Neural progenitor cell (in vitro differentiated cells): ENCODE measurements at regions not wholly inside any gene's neighbourhood (a gene's known extent, or its start where the extent isn't known, plus 50 kb on each side); places are given as distances from the start of the nearest gene placed in this dataset.

Experiments
- DNase-seq: peaks from one replicate; pipeline ENCODE4 v3.0.0-alpha.2; 2016; ENCODE audit warnings: low spot score
- H2AFZ ChIP-seq: fragments of 200-600 bp; sonication (generic); replicated peaks from 2 replicates; pipeline ENCODE4 v1.6.1; 2016; ENCODE audit warnings: antibody characterized with exemption
- H3F3A ChIP-seq: fragments of 200-600 bp; sonication (generic); 2 replicates; pipeline ENCODE4 v1.6.1; 2016; ENCODE audit warnings: antibody characterized with exemption, low read depth
- H3K27ac ChIP-seq: fragments of 200-600 bp; sonication (generic); 2 replicates; pipeline ENCODE4 v1.5.1; 2016; ENCODE audit warnings: mild to moderate bottlenecking
- H3K27me3 ChIP-seq: fragments of 200-600 bp; sonication (generic); 2 replicates; pipeline ENCODE4 v1.6.1; 2016; ENCODE audit warnings: mild to moderate bottlenecking, moderate library complexity
- H3K36me3 ChIP-seq: fragments of 200-600 bp; sonication (generic); 2 replicates; pipeline ENCODE4 v1.5.1; 2016
- H3K4me1 ChIP-seq: fragments of 200-600 bp; sonication (generic); 2 replicates; pipeline ENCODE4 v1.6.1; 2016; ENCODE audit warnings: mixed run types
- H3K4me2 ChIP-seq: fragments of 200-600 bp; sonication (generic); 2 replicates; pipeline ENCODE4 v1.6.1; 2016
- H3K4me3 ChIP-seq: fragments of 200-600 bp; sonication (generic); 2 replicates; pipeline ENCODE4 v1.5.1; 2016
- H3K79me2 ChIP-seq: fragments of 200-600 bp; sonication (generic); 2 replicates; pipeline ENCODE4 v1.6.1; 2016; ENCODE audit warnings: low read depth
- H3K9ac ChIP-seq: fragments of 200-600 bp; sonication (generic); 2 replicates; pipeline ENCODE4 v1.6.1; 2016
- H3K9me3 ChIP-seq: fragments of 200-600 bp; sonication (generic); 2 replicates; pipeline ENCODE4 v1.5.1; 2016; ENCODE audit warnings: low read depth
- H4K20me1 ChIP-seq: fragments of 200-600 bp; sonication (generic); 2 replicates; pipeline ENCODE4 v1.6.1; 2016; ENCODE audit warnings: low read depth
- H3K27ac Mint-ChIP-seq: 3 replicates; pipeline ENCODE4 v1.8.0; 2021; ENCODE audit warnings: mixed read lengths
- H3K27me3 Mint-ChIP-seq: 2 replicates; pipeline ENCODE4 v1.8.0; 2022; ENCODE audit warnings: low read depth, mild to moderate bottlenecking, inconsistent platforms, moderate library complexity, mixed read lengths; ENCODE audit not compliant: insufficient read depth
- H3K36me3 Mint-ChIP-seq: 3 replicates; pipeline ENCODE4 v1.8.0; 2021; ENCODE audit warnings: mixed read lengths
- H3K4me1 Mint-ChIP-seq: 3 replicates; pipeline ENCODE4 v1.8.0; 2021; ENCODE audit warnings: mixed read lengths
- H3K4me3 Mint-ChIP-seq: 3 replicates; pipeline ENCODE4 v1.8.0; 2021; ENCODE audit warnings: mild to moderate bottlenecking, moderate library complexity, mixed read lengths
- H3K9me3 Mint-ChIP-seq: 3 replicates; pipeline ENCODE4 v1.8.0; 2020; ENCODE audit warnings: mixed read lengths
- CTCF ChIP-seq: fragments of 200-600 bp; sonication (generic); IDR thresholded peaks from 2 replicates; pipeline ENCODE4 v1.5.1; 2017; ENCODE audit warnings: antibody characterized with exemption, mild to moderate bottlenecking
- EZH2 ChIP-seq: fragments of 200-600 bp; sonication (generic); IDR thresholded peaks from 2 replicates; pipeline ENCODE4 v1.6.1; 2017; ENCODE audit warnings: antibody characterized with exemption, mild to moderate bottlenecking, moderate library complexity
- EZH2phosphoT487 ChIP-seq: fragments of 200-600 bp; sonication (generic); IDR thresholded peaks from 2 replicates; pipeline ENCODE4 v1.6.1; 2017; ENCODE audit warnings: antibody characterized with exemption

- no peaks in the 10 kb centered on the region for H3F3A ChIP-seq
- no peak for DNase-seq
- no peak for TF ChIP-seq CTCF
- TF ChIP-seq EZH2: no peak
- H3K27me3 Mint-ChIP-seq: peaks cover 4% of the 10 kb centered on the region
- no peak overlapping the region for H3K4me3 Mint-ChIP-seq
- no peak overlapping the region for H3K9ac ChIP-seq
- no peaks in the 10 kb centered on the region for H3K36me3 Mint-ChIP-seq
- H3K9me3 Mint-ChIP-seq: peaks cover 26% of the 10 kb centered on the region
- no peak overlapping the region for H3K27ac ChIP-seq
- no peaks in the 10 kb centered on the region for H3K36me3 ChIP-seq
- no peak overlapping the region for H3K4me2 ChIP-seq
- no peak overlapping the region for H3K4me3 ChIP-seq
- no peaks in the 10 kb centered on the region for H3K79me2 ChIP-seq
- no peaks in the 10 kb centered on the region for H4K20me1 ChIP-seq
- H3K9me3 ChIP-seq: no peaks in the 10 kb centered on the region
- no peak overlapping the region for H3K27ac Mint-ChIP-seq
- H3K4me1 Mint-ChIP-seq: no peaks in the 10 kb centered on the region
- no peak overlapping the region for H2AFZ ChIP-seq
- no peaks in the 10 kb centered on the region for H3K4me1 ChIP-seq
- H3K27me3 ChIP-seq: no peaks in the 10 kb centered on the region
Observed at GRCh38 chr10:131500892-131501291, 189.4 kb upstream of the TCERG1L start.

- no peaks in the 10 kb centered on the region for H3K4me1 Mint-ChIP-seq
Observed at GRCh38 chr10:131503992-131504391, 192.5 kb upstream of the TCERG1L start.

DNA sequence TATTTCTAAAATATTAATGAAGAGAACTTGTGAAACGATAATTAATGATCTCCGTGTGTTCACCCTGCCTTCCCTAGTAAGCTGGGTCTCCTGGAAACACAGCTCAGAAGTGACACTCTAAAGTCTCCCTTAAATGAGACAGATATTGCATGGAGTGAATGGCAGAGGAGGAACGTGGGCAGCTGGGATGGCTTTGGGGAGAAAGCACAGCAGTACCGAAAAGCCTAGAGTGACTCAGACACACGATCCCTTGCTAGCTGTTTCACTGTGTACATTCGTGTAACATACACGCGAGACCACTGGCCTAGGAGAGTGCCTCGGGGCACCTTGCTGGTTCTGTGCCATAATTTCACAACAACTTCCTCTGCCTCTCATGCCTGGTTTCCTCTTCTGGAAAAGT, 199.9 kb upstream of the TCERG1L start:
- Mint-ChIP-seq H3K4me1 (peaks cover 18% of the 10 kb centered on the region), H3K27me3 (no peaks in the 10 kb centered on the region), H3K4me3 (no peak overlapping the region), H3K9me3 (peaks cover 22% of the 10 kb centered on the region), H3K27ac (no peak overlapping the region), H3K36me3 (no peaks in the 10 kb centered on the region)
- TF ChIP-seq EZH2phosphoT487 (no peak), EZH2 (no peak), CTCF (no peak)
- no peaks in the 10 kb centered on the region for H3K36me3 ChIP-seq
- no peak overlapping the region for H3K4me3 ChIP-seq
- no peak overlapping the region for H3K9ac ChIP-seq
- H4K20me1 ChIP-seq: no peaks in the 10 kb centered on the region
- H2AFZ ChIP-seq: no peak overlapping the region
- peaks cover 9% of the 10 kb centered on the region for H3K4me1 ChIP-seq
- H3K4me2 ChIP-seq: no peak overlapping the region
- no peaks in the 10 kb centered on the region for H3K79me2 ChIP-seq
- H3K27me3 ChIP-seq: no peaks in the 10 kb centered on the region
- no peaks in the 10 kb centered on the region for H3F3A ChIP-seq
- no peak for DNase-seq
- no peaks in the 10 kb centered on the region for H3K9me3 ChIP-seq
- no peak overlapping the region for H3K27ac ChIP-seq

More at GRCh38 chr10:131503992-131504391, 192.5 kb upstream of the TCERG1L start:
- Histone ChIP-seq H4K20me1 (no peaks in the 10 kb centered on the region), H3K9ac (no peak overlapping the region), H2AFZ (no peak overlapping the region), H3K79me2 (no peaks in the 10 kb centered on the region), H3F3A (no peaks in the 10 kb centered on the region), H3K27me3 (no peaks in the 10 kb centered on the region), H3K4me1 (no peaks in the 10 kb centered on the region), H3K4me2 (no peak overlapping the region), H3K27ac (no peak overlapping the region), H3K9me3 (no peaks in the 10 kb centered on the region), H3K36me3 (no peaks in the 10 kb centered on the region), H3K4me3 (no peak overlapping the region)
- H3K36me3 Mint-ChIP-seq: no peaks in the 10 kb centered on the region
- no peak overlapping the region for H3K27ac Mint-ChIP-seq
- no peak for DNase-seq
- TF ChIP-seq EZH2: no peak
- TF ChIP-seq EZH2phosphoT487: no peak
- TF ChIP-seq CTCF: no peak
- peaks cover 4% of the 10 kb centered on the region for H3K27me3 Mint-ChIP-seq
- no peak overlapping the region for H3K4me3 Mint-ChIP-seq
- H3K9me3 Mint-ChIP-seq: peaks cover 29% of the 10 kb centered on the region
